ENCODE measurements at regions not wholly inside any gene's neighbourhood (a gene's known extent, or its start where the extent isn't known, plus 50 kb on each side); places are given as distances from the start of the nearest gene placed in this dataset.
"Not testable (repeated sequence)": the region's sequence is repeated elsewhere in the genome, so short reads cannot be mapped to it uniquely, and the experiment has no call there.

- Mint-ChIP-seq H3K4me1 (ENCODE audit: low read depth) (no peaks in the 10 kb centered on the region), H3K27ac (no peak overlapping the region), H3K4me3 (no peak overlapping the region), H3K36me3 (ENCODE audit: low read depth) (no peaks in the 10 kb centered on the region), H3K9me3 (no peaks in the 10 kb centered on the region), H3K27me3 (ENCODE audit: low read depth) (no peaks in the 10 kb centered on the region)
These were observed 169.7 kb upstream of the NR2F2 start for GRCh38 chr15:96160800-96161199.

DNA sequence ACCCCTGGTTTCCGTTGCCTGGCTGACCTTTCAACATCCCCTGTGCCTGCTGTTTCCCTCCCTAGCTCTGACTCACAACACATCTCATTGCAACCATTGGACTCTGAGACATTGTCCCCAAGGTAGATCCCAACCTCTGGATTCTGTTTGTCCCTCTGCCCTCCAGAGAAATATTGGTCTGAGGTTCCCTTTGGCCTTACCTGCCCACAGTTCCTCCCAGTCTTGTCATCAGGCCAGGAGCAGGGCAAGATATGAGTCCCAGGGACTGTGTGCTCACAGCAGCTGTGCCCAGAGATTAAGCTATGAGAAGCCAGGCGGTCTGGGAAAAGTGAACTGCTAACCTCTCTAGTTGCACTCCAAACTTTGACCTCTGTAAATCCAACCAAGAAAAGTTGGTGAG is 168.2 kb upstream of the NR2F2 start:
- H3K27ac Mint-ChIP-seq = no peak overlapping the region
- H3K4me1 Mint-ChIP-seq (ENCODE audit: low read depth) = no peaks in the 10 kb centered on the region
- H3K9me3 Mint-ChIP-seq = no peaks in the 10 kb centered on the region
- no peaks in the 10 kb centered on the region for H3K36me3 Mint-ChIP-seq (ENCODE audit: low read depth)
- no peaks in the 10 kb centered on the region for H3K27me3 Mint-ChIP-seq (ENCODE audit: low read depth)
- H3K4me3 Mint-ChIP-seq = no peak overlapping the region

DNA sequence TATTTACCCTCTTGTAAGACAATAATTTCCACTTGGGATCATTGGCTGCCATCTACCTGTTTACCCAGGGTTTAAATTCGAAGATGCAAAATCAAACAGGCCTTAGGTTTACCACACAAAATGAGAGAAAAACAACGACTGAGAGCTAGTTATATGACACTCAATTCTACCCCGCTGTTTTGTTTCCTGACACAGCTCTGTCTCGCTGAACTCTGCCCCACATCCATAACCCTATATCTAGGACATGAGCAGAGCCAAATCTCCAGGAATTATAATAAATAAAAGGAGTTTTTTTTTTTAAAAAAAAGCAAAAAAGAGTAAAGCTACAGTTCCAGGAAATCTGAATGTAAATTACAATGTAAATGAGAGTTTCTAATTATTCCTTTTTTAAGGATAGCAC is 165.4 kb upstream of the NR2F2 start:
- Mint-ChIP-seq H3K4me1 (ENCODE audit: low read depth) (no peaks in the 10 kb centered on the region), H3K27ac (no peak overlapping the region), H3K36me3 (ENCODE audit: low read depth) (no peaks in the 10 kb centered on the region), H3K27me3 (ENCODE audit: low read depth) (no peaks in the 10 kb centered on the region), H3K9me3 (no peaks in the 10 kb centered on the region), H3K4me3 (no peak overlapping the region)

DNA sequence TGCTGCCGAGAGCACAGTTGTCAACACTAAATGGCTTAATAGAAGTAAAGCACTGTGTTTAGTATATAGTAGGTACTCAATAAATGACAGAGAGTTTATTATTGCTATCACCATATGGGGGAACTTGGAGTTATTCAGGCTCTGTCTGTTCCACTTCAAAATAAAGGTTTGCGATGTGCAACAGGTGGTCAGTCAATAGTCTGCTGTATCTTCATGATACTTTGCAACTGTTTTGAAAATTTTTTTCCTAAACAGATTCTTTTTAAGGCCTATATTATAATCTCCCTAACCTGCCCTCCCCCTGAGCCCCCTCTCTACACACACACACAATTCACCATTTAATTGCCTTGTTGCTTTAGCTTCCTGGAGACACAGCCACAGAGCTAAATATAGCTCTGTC is 164.7 kb upstream of the NR2F2 start:
- Mint-ChIP-seq H3K36me3 (ENCODE audit: low read depth) (no peaks in the 10 kb centered on the region), H3K27me3 (ENCODE audit: low read depth) (no peaks in the 10 kb centered on the region), H3K4me3 (no peak overlapping the region), H3K9me3 (no peaks in the 10 kb centered on the region), H3K27ac (no peak overlapping the region), H3K4me1 (ENCODE audit: low read depth) (no peaks in the 10 kb centered on the region)

DNA sequence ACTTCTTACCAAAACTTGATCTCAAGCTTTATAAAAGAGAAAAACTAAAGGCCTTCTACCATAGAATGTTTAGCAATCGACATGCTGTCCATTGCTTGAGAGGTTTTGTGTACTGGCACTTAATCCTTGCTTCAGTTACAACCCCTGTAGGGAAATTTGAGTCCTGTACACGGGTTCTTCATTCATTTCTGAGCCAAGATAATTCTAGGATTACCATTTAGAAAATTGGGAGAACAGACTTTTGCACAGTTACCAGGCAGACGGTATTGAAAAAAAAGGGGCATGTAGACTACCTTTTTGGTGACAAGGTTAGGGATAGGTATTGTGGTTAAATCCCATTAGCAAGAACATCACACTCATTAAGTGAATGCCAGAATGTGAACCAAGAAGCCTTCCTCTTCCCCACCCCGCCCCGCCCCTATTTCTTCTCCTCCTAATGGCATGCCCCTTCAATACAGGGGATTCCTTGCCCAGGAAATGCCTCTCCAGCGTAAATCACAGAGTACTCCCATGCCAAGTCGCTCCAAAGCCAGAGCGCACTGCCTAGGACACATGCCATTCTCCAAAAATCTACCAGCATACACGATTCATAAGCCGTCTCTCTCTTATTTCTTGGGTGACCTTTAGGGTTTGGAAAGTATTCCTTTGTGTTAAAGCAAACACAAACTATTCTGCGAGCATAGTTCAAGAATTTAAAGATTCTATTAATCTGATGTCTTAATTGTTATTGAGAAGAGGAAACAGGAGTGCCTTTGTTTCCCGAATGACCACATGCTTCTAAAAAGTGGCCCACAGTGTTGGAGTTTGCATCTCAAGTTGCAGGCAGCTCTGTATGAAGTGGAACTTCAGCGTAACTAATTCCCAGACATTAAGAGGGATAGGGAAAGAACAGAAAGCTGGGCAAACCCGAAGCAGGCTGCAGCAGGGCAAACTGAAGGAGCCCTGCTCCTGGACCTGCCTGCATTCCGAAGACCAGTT is 164.0 kb upstream of the NR2F2 start:
- Mint-ChIP-seq H3K4me3 (no peak overlapping the region), H3K27ac (no peak overlapping the region), H3K27me3 (ENCODE audit: low read depth) (no peaks in the 10 kb centered on the region), H3K9me3 (no peaks in the 10 kb centered on the region), H3K36me3 (ENCODE audit: low read depth) (no peaks in the 10 kb centered on the region), H3K4me1 (ENCODE audit: low read depth) (no peaks in the 10 kb centered on the region)

GRCh38 chr15:96170616-96170978 is 159.9 kb upstream of the NR2F2 start:
- not testable (repeated sequence) for H3K4me1 Mint-ChIP-seq (ENCODE audit: low read depth); H3K4me3 Mint-ChIP-seq; H3K27ac Mint-ChIP-seq; H3K9me3 Mint-ChIP-seq; H3K27me3 Mint-ChIP-seq (ENCODE audit: low read depth); H3K36me3 Mint-ChIP-seq (ENCODE audit: low read depth)

DNA sequence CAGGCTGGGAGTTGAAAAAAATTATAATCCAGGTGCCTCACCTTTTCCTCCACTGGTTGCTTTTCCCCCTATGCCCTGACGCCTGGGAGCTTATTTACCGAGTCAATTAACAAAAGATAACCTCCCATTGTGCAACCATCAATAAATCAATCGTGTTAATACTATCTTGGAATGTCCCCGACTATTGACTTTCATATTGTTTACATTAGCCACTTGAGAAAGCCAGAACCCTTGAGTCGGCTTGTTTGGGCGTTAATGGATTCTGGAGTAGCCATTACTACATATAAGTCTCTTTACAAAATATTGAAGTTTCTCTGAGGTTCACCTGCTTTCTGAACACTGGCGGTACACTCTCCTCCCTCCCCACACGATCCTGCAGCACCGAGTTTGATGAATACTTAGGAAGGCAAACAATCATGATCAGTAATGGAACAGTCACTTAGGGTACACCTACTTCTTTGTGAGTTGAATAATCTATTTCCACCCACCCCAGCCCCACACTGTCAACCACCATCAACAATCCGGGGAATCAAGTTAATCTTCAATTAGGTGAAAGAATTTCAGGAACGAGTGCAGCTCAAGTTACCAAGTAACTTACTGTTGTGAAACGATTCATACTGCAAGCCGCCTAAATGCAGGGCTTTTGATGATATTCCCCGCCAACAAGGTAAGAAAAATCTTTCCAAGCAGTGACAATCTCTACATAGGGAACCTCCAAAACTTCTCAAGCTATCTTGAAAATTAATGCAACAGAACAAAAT is 159.3 kb upstream of the NR2F2 start:
- Mint-ChIP-seq H3K4me1 (ENCODE audit: low read depth) (no peaks in the 10 kb centered on the region), H3K36me3 (ENCODE audit: low read depth) (no peaks in the 10 kb centered on the region), H3K27me3 (ENCODE audit: low read depth) (no peaks in the 10 kb centered on the region), H3K4me3 (no peak overlapping the region), H3K9me3 (no peaks in the 10 kb centered on the region), H3K27ac (no peak overlapping the region)

DNA sequence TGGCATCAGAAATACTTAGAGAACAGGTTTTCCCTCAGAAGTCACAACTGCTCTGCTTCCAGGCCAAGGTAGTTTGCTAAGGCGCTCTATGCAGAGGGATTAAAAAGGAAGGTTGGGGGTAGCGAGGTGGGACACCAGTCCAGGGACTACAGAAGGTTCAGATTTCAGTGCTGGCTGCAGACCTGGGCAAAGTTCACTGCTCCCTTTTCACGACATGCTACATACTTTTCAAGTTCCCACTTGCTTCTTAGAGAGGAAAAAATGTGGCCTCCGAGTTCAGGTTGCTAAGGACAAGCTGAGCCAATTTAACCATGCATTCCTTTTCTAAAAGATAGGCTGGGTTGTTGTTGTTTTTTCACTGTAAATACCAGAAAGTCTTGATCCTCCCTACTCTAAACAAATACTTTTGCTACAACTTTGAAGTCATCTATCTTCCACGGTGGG is 158.6 kb upstream of the NR2F2 start:
- no peak overlapping the region for H3K27ac Mint-ChIP-seq
- H3K9me3 Mint-ChIP-seq = no peaks in the 10 kb centered on the region
- no peaks in the 10 kb centered on the region for H3K36me3 Mint-ChIP-seq (ENCODE audit: low read depth)
- no peaks in the 10 kb centered on the region for H3K27me3 Mint-ChIP-seq (ENCODE audit: low read depth)
- H3K4me3 Mint-ChIP-seq = no peak overlapping the region
- H3K4me1 Mint-ChIP-seq (ENCODE audit: low read depth) = no peaks in the 10 kb centered on the region

DNA sequence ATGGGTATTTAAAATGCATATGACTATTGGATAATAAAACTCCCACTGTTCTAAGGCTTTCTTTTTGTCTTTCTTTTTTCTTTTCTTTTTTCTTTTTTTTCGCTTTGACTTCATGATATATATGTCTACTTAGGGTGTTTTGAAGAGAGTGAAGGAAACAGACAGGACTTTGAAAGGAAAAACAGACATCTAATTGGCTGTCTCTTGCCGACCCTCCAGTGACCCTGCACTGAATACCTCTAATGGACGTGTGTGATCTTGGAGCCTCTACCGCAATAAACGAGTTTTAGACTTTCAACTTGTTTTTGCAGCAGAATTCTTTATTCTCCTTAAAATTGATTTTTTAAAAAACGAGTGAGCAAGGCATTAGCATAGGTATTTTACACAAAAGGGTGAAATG is 158.1 kb upstream of the NR2F2 start:
- no peak overlapping the region for H3K27ac Mint-ChIP-seq
- no peaks in the 10 kb centered on the region for H3K27me3 Mint-ChIP-seq (ENCODE audit: low read depth)
- no peaks in the 10 kb centered on the region for H3K9me3 Mint-ChIP-seq
- no peaks in the 10 kb centered on the region for H3K36me3 Mint-ChIP-seq (ENCODE audit: low read depth)
- H3K4me3 Mint-ChIP-seq = no peak overlapping the region
- no peaks in the 10 kb centered on the region for H3K4me1 Mint-ChIP-seq (ENCODE audit: low read depth)

DNA sequence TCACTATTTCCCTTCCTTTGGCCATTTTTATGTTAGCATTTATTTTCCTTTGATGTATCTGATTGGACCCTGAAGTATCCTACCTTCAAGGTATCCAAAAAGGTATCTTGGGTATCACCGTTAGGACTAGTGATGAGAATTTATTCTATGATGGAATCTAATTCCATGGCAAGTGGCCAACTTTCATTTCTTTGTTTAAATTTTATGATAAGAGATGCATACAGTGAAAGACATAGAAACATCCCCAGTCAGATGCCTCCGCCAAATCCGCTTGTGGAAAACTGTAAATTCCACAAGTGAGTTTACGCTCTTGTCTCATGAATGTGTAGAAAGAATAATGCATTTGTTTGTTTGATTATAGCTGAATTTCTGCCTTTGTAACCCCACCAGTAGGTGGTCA is 153.7 kb upstream of the NR2F2 start:
- Mint-ChIP-seq H3K4me1 (ENCODE audit: low read depth) (no peaks in the 10 kb centered on the region), H3K4me3 (no peak overlapping the region), H3K36me3 (ENCODE audit: low read depth) (no peaks in the 10 kb centered on the region), H3K27ac (no peak overlapping the region), H3K27me3 (ENCODE audit: low read depth) (no peaks in the 10 kb centered on the region), H3K9me3 (no peaks in the 10 kb centered on the region)

GRCh38 chr15:96177279-96177678 is 153.2 kb upstream of the NR2F2 start:
- no peak overlapping the region for H3K4me3 Mint-ChIP-seq
- H3K9me3 Mint-ChIP-seq = no peaks in the 10 kb centered on the region
- H3K27ac Mint-ChIP-seq = no peak overlapping the region
- no peaks in the 10 kb centered on the region for H3K27me3 Mint-ChIP-seq (ENCODE audit: low read depth)
- no peaks in the 10 kb centered on the region for H3K36me3 Mint-ChIP-seq (ENCODE audit: low read depth)
- H3K4me1 Mint-ChIP-seq (ENCODE audit: low read depth) = no peaks in the 10 kb centered on the region

- Mint-ChIP-seq H3K4me3 (no peak overlapping the region), H3K27ac (no peak overlapping the region)
These were observed 150.3 kb upstream of the NR2F2 start for GRCh38 chr15:96180087-96180748.

DNA sequence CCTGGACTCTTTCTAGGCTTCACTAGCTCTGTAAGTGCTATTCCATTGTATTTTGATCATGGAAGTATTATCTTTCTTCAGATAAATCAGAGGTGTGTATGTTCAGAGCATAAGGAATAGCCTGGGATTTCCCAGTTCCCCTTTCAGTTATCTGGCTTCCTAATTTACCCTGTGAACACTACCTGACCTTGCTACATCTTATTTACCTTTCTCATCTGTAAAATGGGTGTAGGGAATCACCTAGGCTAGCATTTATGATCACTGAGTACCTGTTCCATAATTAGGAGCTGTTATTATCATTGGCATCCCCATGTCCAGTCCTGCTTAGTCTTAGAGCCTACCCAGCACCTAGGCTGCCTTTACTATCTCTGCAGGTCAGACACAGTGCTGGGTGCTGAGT is 149.3 kb upstream of the NR2F2 start:
- Mint-ChIP-seq H3K9me3 (no peaks in the 10 kb centered on the region), H3K36me3 (ENCODE audit: low read depth) (no peaks in the 10 kb centered on the region), H3K4me3 (no peak overlapping the region), H3K27ac (no peak overlapping the region), H3K4me1 (ENCODE audit: low read depth) (no peaks in the 10 kb centered on the region), H3K27me3 (ENCODE audit: low read depth) (no peaks in the 10 kb centered on the region)

More at GRCh38 chr15:96180087-96180748, 150.3 kb upstream of the NR2F2 start:
- H3K36me3 Mint-ChIP-seq (ENCODE audit: low read depth) = no peaks in the 10 kb centered on the region
- H3K9me3 Mint-ChIP-seq = no peaks in the 10 kb centered on the region
- no peaks in the 10 kb centered on the region for H3K4me1 Mint-ChIP-seq (ENCODE audit: low read depth)
- no peaks in the 10 kb centered on the region for H3K27me3 Mint-ChIP-seq (ENCODE audit: low read depth)

DNA sequence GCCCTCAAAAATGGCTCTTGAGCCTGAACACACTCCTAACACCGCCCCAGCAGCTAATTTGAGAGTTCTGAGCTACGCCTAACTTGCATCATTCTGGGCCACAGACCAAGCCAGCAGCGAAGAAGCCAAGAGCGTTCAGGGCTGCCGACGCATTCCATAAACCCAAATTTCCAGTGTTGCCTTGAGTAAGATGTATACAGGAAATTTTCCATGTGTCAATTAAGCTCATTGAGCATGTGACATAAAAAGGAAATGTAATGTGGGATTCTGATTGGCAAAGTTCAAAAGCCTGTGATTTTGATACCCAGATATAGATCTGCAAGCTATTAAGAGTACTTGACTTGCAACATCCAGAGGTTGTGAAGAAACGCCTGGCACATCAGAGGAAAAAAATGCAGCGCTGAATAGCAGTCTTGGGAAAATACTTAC is 148.6 kb upstream of the NR2F2 start:
- Mint-ChIP-seq H3K36me3 (ENCODE audit: low read depth) (no peaks in the 10 kb centered on the region), H3K27me3 (ENCODE audit: low read depth) (no peaks in the 10 kb centered on the region), H3K4me3 (no peak overlapping the region), H3K4me1 (ENCODE audit: low read depth) (no peaks in the 10 kb centered on the region), H3K27ac (no peak overlapping the region), H3K9me3 (no peaks in the 10 kb centered on the region)
